Glomerular endothelial cell (primary cell): ENCODE measurements at regions not wholly inside any gene's neighbourhood (a gene's known extent, or its start where the extent isn't known, plus 50 kb on each side); places are given as distances from the start of the nearest gene placed in this dataset.
"Not testable (repeated sequence)": the region's sequence is repeated elsewhere in the genome, so short reads cannot be mapped to it uniquely, and the experiment has no call there.

ENCODE experiments used
- DNase-seq: peaks from one replicate; pipeline ENCODE4 v3.0.0-alpha.2; 2011; ENCODE audit warnings: low read depth, low spot score; ENCODE audit errors: extremely low read depth

DNA sequence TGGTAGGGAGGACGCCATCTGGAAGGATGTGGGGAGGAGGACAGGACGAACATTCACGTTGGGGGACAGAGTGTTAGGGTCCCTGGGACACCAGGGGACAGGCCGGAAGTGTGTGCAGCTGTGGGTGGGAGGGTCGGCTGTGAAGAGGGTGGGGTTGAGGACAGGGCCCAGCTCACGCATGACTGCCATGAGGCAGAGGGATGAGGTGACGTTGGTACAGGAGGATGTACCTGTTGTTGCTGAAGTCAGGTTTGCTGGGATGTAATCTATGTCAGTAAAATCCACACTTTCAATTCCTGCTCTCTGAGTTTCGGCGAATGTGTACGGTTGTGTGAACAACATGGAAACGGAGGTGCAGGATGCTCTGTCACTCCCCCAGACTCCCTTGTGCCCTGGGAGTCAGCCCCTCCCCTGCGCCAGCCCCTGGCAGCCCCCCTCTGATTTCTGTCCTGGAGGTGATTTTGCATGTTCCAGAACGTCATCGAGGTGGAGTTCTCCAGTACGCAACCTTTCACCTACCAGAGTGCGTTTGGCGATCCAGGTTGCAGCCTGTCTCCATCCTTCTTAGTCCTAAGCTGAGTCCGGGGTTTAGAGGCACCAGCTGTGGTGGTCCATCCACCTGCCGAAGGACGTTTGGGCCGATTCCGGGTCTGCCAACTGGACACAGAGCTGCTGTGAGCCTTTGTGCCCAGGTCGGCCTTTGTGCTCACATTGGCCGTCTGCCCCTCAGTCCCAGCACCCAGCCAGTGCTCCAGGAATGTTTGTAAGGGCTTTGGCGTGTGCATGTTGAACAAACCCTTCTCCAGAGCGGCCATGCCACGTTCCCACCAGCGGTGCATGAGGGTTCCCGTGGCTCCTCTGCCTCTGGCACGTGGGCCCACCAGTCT is 203.2 kb downstream of the NPIPB11 start:
- DNase-seq, result not testable (repeated sequence)

- not testable (repeated sequence) for DNase-seq
Observed at GRCh38 chr16:29202642-29203041, 203.9 kb downstream of the NPIPB11 start.

DNA sequence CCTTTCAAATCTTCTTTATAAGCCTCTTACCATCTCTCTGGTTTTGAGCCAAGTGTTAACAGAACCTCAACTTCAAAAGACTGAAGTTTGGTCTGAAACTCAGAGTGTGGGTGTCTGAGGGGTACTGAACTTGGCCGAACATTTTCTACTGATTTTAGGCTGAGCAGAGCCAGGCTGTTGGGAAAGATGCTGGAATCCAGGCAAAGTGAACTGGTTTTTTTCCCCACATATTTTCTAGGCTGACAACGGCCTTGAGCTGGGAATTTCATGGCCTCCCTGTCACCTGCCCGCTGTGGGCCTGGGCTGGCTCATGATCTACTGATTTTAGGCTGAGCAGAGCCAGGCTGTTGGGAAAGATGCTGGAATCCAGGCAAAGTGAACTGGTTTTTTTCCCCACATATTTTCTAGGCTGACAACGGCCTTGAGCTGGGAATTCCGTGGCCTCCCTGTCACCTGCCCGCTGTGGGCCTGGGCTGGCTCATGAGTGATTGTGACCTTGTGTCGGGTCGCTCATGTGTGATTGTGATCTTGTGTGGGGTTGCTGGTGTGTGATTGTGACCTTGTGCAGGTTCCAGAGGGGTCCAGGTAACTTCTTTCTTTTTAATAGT is 204.4 kb downstream of the NPIPB11 start:
- not testable (repeated sequence) for DNase-seq

GRCh38 chr16:29201296-29202024 is 205.1 kb downstream of the NPIPB11 start:
- DNase-seq, result not testable (repeated sequence)

DNA sequence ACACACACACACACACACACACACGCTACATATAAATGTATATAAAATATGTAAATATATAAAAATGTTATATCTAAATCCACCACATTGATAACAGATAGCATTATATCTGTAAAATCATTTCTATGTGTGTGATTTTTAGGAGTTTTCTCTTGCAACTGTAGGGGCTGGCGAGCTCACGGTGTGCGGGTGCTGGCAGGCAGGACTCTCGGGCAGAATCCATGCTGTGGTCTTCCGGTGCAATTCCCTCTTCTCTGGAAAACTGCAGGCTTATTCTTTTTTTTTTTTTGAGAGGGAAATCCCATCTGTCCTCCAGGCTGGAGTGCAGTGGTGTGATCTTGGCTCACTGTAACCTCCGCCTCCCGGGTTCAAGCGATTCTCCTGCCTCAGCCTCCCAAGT is 205.8 kb downstream of the NPIPB11 start:
- not testable (repeated sequence) for DNase-seq

DNA sequence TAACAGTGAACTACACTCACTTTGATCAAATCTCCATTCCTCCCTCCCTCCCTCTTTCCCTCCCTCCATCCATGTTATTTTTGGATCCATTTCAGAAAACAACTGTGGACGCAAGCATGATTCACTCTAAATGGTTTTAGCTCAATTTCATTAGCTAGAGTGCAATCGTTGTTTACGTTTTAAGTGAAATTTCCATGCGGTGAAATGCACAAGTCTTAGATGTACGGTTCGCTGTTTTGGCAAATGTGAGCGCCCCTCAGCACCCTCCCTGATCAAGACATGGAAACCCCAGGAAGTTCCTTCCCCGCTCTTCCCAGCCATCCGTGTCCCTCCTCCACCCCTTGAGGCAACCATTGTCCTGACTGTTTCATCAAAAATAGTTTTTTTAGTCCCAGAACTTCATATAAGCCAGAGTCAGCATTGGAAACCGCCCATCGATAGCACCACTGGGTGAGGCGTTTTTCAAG is 206.3 kb downstream of the NPIPB11 start:
- not testable (repeated sequence) for DNase-seq

DNA sequence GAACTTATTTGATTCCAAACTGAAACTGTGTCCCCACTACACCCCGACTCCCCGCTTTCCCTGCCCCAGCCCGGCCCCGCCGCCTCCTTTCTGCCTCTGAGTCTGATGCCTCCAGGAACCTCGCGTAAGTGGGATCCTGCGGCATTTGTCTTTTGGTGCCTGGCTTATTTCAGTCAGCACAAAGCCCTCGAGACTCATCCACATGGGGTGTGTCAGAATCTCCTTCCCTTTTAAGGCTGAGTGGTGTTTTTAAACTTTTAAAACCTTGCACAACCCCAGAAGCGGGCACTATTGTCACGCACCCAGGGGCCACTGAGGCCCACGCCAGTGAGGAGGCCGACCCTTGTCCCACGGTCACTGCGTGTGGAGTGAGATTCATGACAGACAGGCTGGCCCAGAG is 206.9 kb downstream of the NPIPB11 start:
- not testable (repeated sequence) for DNase-seq

DNA sequence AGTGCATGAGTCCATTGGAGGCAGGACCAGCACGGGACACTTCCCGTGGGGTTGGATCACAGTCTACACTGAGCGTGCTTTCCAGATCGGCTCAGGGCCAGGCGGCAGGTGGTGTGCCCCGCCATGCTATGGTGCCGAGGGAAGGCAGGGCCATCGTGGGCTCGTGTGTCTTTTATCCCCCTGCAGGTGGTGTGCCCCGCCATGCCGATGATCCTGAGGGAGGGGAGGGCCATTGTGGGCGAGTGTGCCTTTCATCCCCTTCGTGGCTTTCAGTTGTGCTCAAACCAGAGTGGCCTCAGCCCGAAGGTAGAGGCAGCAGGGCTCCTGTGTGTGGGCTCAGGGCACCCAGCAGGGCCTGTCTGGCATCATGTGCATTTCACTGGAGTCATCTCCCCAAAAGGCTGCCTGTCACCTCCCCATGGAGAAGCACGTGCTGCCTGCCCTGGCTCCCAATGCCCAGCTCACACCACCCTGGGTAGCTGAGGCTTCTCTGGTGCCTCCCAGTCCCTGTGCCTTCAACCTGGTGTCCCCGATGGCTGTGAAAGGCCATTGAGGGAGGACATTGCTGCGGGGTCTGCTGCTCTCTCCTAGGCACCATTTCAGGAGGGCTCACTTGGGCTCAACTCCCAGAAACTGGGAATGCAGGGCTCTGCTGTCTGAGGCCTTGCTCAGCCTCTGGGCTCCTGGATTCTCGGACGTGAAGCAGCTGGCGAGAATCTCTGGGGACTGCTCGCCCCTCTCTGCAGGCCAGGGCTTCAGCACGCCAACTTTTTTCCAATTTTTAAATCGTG is 207.6 kb downstream of the NPIPB11 start:
- no peak for DNase-seq

DNA sequence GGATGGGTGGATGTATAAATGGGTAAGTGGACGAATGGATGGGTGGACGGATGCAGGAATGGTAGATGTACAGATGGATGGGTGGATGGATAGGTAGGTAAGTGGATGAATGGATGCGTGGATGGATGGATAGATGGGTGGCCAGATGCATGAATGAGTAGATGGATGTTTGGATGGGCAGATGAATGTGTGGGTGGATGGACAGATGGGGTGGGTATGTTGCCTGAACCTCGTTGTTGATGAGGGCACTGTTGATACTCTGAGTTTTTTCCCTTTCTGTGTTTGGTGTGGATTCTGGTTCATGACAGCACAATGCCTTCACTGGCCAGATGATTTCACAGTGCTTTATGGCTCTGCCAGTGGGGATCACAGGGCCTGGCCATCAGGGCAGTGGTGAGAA is 208.3 kb downstream of the NPIPB11 start:
- DNase-seq, result no peak

- DNase-seq, result not testable (repeated sequence)
Observed at GRCh38 chr16:29197494-29198100, 208.9 kb downstream of the NPIPB11 start.

GRCh38 chr16:29196746-29197145 is 209.8 kb downstream of the NPIPB11 start:
- not testable (repeated sequence) for DNase-seq

- DNase-seq, result not testable (repeated sequence)
Observed at GRCh38 chr16:29195116-29195872, 210.4 kb downstream of the LAT start.

DNA sequence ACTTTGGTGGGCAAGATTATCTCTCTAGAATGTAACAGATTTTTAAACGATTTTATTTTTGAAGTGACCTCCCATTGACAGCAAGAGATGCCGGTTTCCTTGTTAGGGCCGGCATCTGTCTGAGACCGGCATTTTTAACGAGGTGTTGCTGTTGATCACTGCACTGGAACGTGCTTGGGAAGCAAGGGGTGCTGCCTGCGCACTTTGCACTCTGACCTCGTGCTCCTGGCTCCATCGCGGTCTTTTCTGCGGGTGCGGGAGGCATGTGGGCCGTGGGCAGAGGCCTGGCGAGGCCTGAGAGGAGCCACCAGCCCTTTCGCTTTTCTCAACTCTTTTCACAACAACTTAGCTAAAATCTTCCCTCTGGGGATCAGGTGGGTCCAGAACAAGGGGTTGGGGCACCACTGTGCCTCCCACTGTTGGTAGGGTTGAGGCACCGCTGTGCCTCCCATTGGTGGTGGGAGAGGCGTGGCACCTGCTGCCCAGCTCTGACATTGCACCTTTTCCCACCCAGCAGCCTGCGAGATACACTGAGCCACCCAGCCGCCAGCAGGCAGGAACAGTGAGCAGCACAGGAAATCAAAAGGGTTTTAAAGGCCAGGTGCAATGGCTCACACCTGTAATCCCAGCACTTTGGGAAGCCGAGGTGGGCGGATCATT is 209.5 kb downstream of the LAT start:
- not testable (repeated sequence) for DNase-seq

DNA sequence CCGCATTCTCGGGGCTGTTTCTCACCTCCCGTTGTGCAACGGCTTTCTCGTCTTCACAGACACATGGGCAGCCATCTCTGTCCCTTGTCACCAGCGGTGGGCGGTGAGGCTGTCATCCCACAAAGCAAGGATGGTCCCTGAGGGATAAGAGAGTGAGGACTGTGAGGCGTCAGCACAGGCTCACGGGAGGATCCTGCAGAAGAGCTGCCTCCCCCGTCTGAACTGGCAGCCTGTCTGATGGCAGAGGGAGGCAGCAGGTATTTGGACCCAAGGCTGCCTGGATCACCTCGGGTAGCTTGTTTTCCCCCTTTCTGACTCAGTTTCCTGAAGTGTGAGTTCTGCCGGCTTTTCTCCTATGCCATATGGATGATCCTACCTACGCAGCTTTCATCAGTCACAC is 208.8 kb downstream of the LAT start:
- DNase-seq, result not testable (repeated sequence)

- DNase-seq, result not testable (repeated sequence)
Observed at GRCh38 chr16:29193248-29193574, 208.4 kb downstream of the LAT start.

GRCh38 chr16:29192329-29193247 is 207.7 kb downstream of the LAT start:
- no peak for DNase-seq

GRCh38 chr16:29191636-29192180 is 206.9 kb downstream of the LAT start:
- not testable (repeated sequence) for DNase-seq
